ENCODE measurements at regions not wholly inside any gene's neighbourhood (a gene's known extent, or its start where the extent isn't known, plus 50 kb on each side); places are given as distances from the start of the nearest gene placed in this dataset.
"Not testable (repeated sequence)": the region's sequence is repeated elsewhere in the genome, so short reads cannot be mapped to it uniquely, and the experiment has no call there.

GRCh38 chr7:114806590-114807162, 115.2 kb upstream of the MDFIC start:
- DNase-seq (ENCODE audit: low spot score), result no peak

GRCh38 chr7:114812570-114812969, 109.3 kb upstream of the MDFIC start:
- no peak for DNase-seq (ENCODE audit: low spot score)

GRCh38 chr7:114813624-114814023, 108.3 kb upstream of the MDFIC start:
- DNase-seq (ENCODE audit: low spot score), result no peak

GRCh38 chr7:114817036-114817435, 104.9 kb upstream of the MDFIC start:
- not testable (repeated sequence) for DNase-seq (ENCODE audit: low spot score)

GRCh38 chr7:114818501-114818900, 103.4 kb upstream of the MDFIC start:
- no peak for DNase-seq (ENCODE audit: low spot score)

- DNase-seq (ENCODE audit: low spot score), result no peak
These were observed 102.1 kb upstream of the MDFIC start for GRCh38 chr7:114819616-114820362.

- no peak for DNase-seq (ENCODE audit: low spot score)
These were observed 100.6 kb upstream of the MDFIC start for GRCh38 chr7:114821030-114821900.

GRCh38 chr7:114822131-114822530, 99.8 kb upstream of the MDFIC start:
- no peak for DNase-seq (ENCODE audit: low spot score)

- no peak for DNase-seq (ENCODE audit: low spot score)
These were observed 99.0 kb upstream of the MDFIC start for GRCh38 chr7:114822844-114823243.

- DNase-seq (ENCODE audit: low spot score), result no peak
These were observed 98.6 kb upstream of the MDFIC start for GRCh38 chr7:114823290-114823689.

- no peak for DNase-seq (ENCODE audit: low spot score)
These were observed 96.4 kb upstream of the MDFIC start for GRCh38 chr7:114825423-114825951.

GRCh38 chr7:114830952-114831351, 90.9 kb upstream of the MDFIC start:
- DNase-seq (ENCODE audit: low spot score), result no peak

- DNase-seq (ENCODE audit: low spot score), result no peak
These were observed 88.8 kb upstream of the MDFIC start for GRCh38 chr7:114832906-114833595.

GRCh38 chr7:114835303-114835702, 86.6 kb upstream of the MDFIC start:
- DNase-seq (ENCODE audit: low spot score), result no peak

GRCh38 chr7:114835861-114836260, 86.0 kb upstream of the MDFIC start:
- no peak for DNase-seq (ENCODE audit: low spot score)

GRCh38 chr7:114842551-114843065, 79.3 kb upstream of the MDFIC start:
- DNase-seq (ENCODE audit: low spot score), result no peak

GRCh38 chr7:114843102-114843501, 78.8 kb upstream of the MDFIC start:
- no peak for DNase-seq (ENCODE audit: low spot score)

GRCh38 chr7:114851406-114852061, 70.4 kb upstream of the MDFIC start:
- no peak for DNase-seq (ENCODE audit: low spot score)

GRCh38 chr7:114852293-114852692, 69.6 kb upstream of the MDFIC start:
- DNase-seq (ENCODE audit: low spot score), result no peak

- DNase-seq (ENCODE audit: low spot score), result no peak
These were observed 68.7 kb upstream of the MDFIC start for GRCh38 chr7:114853189-114853588.

- DNase-seq (ENCODE audit: low spot score), result no peak
These were observed 67.5 kb upstream of the MDFIC start for GRCh38 chr7:114854369-114854768.
